NCI-H1048 (cell line): ENCODE measurements at regions not wholly inside any gene's neighbourhood (a gene's known extent, or its start where the extent isn't known, plus 50 kb on each side); places are given as distances from the start of the nearest gene placed in this dataset.
"Not testable (repeated sequence)": the region's sequence is repeated elsewhere in the genome, so short reads cannot be mapped to it uniquely, and the experiment has no call there.

Source experiments
- DNase-seq: peaks from one replicate; lab custom pipeline; 2025; lab: John Stamatoyannopoulos, UW

- DNase-seq, result no peak
These were observed 351.3 kb downstream of the SOX9 start for GRCh38 chr17:72472106-72472505.

GRCh38 chr17:72472853-72473390, 352.1 kb downstream of the SOX9 start:
- not testable (repeated sequence) for DNase-seq

- no peak for DNase-seq
These were observed 353.4 kb downstream of the SOX9 start for GRCh38 chr17:72474243-72474642.

- no peak for DNase-seq
These were observed 354.1 kb downstream of the SOX9 start for GRCh38 chr17:72474719-72475477.

- no peak for DNase-seq
These were observed 355.3 kb downstream of the SOX9 start for GRCh38 chr17:72476134-72476533.

- DNase-seq, result peak; percentile 41
These were observed 355.8 kb downstream of the SOX9 start for GRCh38 chr17:72476575-72476986.

GRCh38 chr17:72477491-72477890, 356.7 kb downstream of the SOX9 start:
- peak; percentile 59 for DNase-seq

- DNase-seq, result no peak
These were observed 358.3 kb downstream of the SOX9 start for GRCh38 chr17:72479113-72479512.

- no peak for DNase-seq
These were observed 360.8 kb downstream of the SOX9 start for GRCh38 chr17:72481572-72481971.

GRCh38 chr17:72485596-72485995, 364.8 kb downstream of the SOX9 start:
- no peak for DNase-seq

- no peak for DNase-seq
These were observed 366.0 kb downstream of the SOX9 start for GRCh38 chr17:72486806-72487205.

- DNase-seq, result no peak
These were observed 367.1 kb downstream of the SOX9 start for GRCh38 chr17:72487731-72488494.

- no peak for DNase-seq
These were observed 367.9 kb downstream of the SOX9 start for GRCh38 chr17:72488555-72489271.

GRCh38 chr17:72489272-72489641, 368.4 kb downstream of the SOX9 start:
- DNase-seq, result no peak

GRCh38 chr17:72491102-72491501, 370.3 kb downstream of the SOX9 start:
- no peak for DNase-seq

- DNase-seq, result no peak
These were observed 371.7 kb downstream of the SOX9 start for GRCh38 chr17:72492494-72492893.

- no peak for DNase-seq
These were observed 372.1 kb downstream of the SOX9 start for GRCh38 chr17:72492941-72493340.

- no peak for DNase-seq
These were observed 373.7 kb downstream of the SOX9 start for GRCh38 chr17:72494566-72494965.

- DNase-seq, result no peak
These were observed 375.6 kb downstream of the SOX9 start for GRCh38 chr17:72496461-72496860.

- DNase-seq, result no peak
These were observed 377.1 kb downstream of the SOX9 start for GRCh38 chr17:72497915-72498314.

- no peak for DNase-seq
These were observed 377.8 kb downstream of the SOX9 start for GRCh38 chr17:72498364-72499210.
